Calu3 (cell line): ENCODE measurements at regions not wholly inside any gene's neighbourhood (a gene's known extent, or its start where the extent isn't known, plus 50 kb on each side); places are given as distances from the start of the nearest gene placed in this dataset.

Experiments used
- BruUV-seq: library from RNA; stranded (reverse); fragments of 400-500 nt; replicated peaks from 2 replicates; lab custom pipeline; 2021; lab: Mats Ljungman, UMichigan
- CTCF ChIA-PET: fragments of 300-600 bp; sonication (Branson Sonifier 250); formaldehyde crosslinking; loops from one replicate; lab custom pipeline; 2022; ENCODE audit warnings: antibody characterized with exemption; lab: Charles Lee
- DNase-seq: peaks from one replicate; pipeline ENCODE4 v3.0.0; 2022
- H3K27ac Mint-ChIP-seq: one replicate; pipeline ENCODE4 v1.8.0; 2022; ENCODE audit warnings: mixed read lengths; ENCODE audit not compliant: unreplicated experiment
- H3K27me3 Mint-ChIP-seq: one replicate; pipeline ENCODE4 v1.8.0; 2022; ENCODE audit warnings: mixed read lengths; ENCODE audit not compliant: unreplicated experiment
- H3K36me3 Mint-ChIP-seq: one replicate; pipeline ENCODE4 v1.8.0; 2022; ENCODE audit warnings: mild to moderate bottlenecking, moderate library complexity, mixed read lengths; ENCODE audit not compliant: insufficient read depth, unreplicated experiment
- H3K4me1 Mint-ChIP-seq: one replicate; pipeline ENCODE4 v1.8.0; 2022; ENCODE audit warnings: mild to moderate bottlenecking, low read depth, mixed read lengths; ENCODE audit not compliant: unreplicated experiment
- H3K4me3 Mint-ChIP-seq: one replicate; pipeline ENCODE4 v1.8.0; 2022; ENCODE audit warnings: mild to moderate bottlenecking, low read depth, moderate library complexity, mixed read lengths; ENCODE audit not compliant: unreplicated experiment
- H3K9me3 Mint-ChIP-seq: one replicate; pipeline ENCODE4 v1.8.0; 2022; ENCODE audit warnings: low read depth, mixed read lengths; ENCODE audit not compliant: unreplicated experiment
- CTCF ChIP-seq: fragments of 200-600 bp; IDR thresholded peaks from one replicate; pipeline ENCODE4 v1.8.0; 2022; ENCODE audit warnings: antibody characterized with exemption; ENCODE audit not compliant: unreplicated experiment
- intact Hi-C: fragments of 100-400 bp; cut with micrococcal nuclease; formaldehyde crosslinking; loops from one replicate; pipeline ENCODE4 v1.10.0; 2022; ENCODE audit not compliant: unreplicated experiment

GRCh38 chr1:29896791-29897714 lies 660.7 kb downstream of the PTPRU start:
- no peak overlapping the region for H3K27ac Mint-ChIP-seq
- no peak overlapping the region for H3K4me3 Mint-ChIP-seq
- DNase-seq: peak; percentile 5
- peaks cover 90% of the 10 kb centered on the region for H3K27me3 Mint-ChIP-seq
- H3K9me3 Mint-ChIP-seq: no peaks in the 10 kb centered on the region
- no peak for TF ChIP-seq CTCF
- no peaks in the 10 kb centered on the region for H3K36me3 Mint-ChIP-seq
- CTCF ChIA-PET: no interaction called here
- intact Hi-C loops: no loop called here
- H3K4me1 Mint-ChIP-seq: peaks cover 23% of the 10 kb centered on the region
- BruUV-seq: no TSS peak

GRCh38 chr1:29896300-29896699 lies 660.0 kb downstream of the PTPRU start:
- Mint-ChIP-seq H3K4me3 (no peak overlapping the region), H3K9me3 (no peaks in the 10 kb centered on the region), H3K27me3 (peaks cover 90% of the 10 kb centered on the region), H3K36me3 (no peaks in the 10 kb centered on the region), H3K27ac (no peak overlapping the region), H3K4me1 (peaks cover 23% of the 10 kb centered on the region)
- CTCF ChIA-PET: no interaction called here
- no peak for DNase-seq
- BruUV-seq: no TSS peak
- no peak for TF ChIP-seq CTCF
- intact Hi-C loops: no loop called here

- no TSS peak for BruUV-seq
- no peaks in the 10 kb centered on the region for H3K36me3 Mint-ChIP-seq
- H3K27me3 Mint-ChIP-seq: peaks cover 93% of the 10 kb centered on the region
- DNase-seq: no peak
- intact Hi-C loops: no loop called here
- H3K27ac Mint-ChIP-seq: no peak overlapping the region
- no peak for TF ChIP-seq CTCF
- H3K9me3 Mint-ChIP-seq: no peaks in the 10 kb centered on the region
- no peak overlapping the region for H3K4me3 Mint-ChIP-seq
- peaks cover 23% of the 10 kb centered on the region for H3K4me1 Mint-ChIP-seq
- CTCF ChIA-PET: no interaction called here
These were observed 658.9 kb downstream of the PTPRU start for GRCh38 chr1:29895201-29895600.

GRCh38 chr1:29894311-29894710 lies 658.0 kb downstream of the PTPRU start:
- no peak for TF ChIP-seq CTCF
- Mint-ChIP-seq H3K4me1 (peaks cover 23% of the 10 kb centered on the region), H3K9me3 (no peaks in the 10 kb centered on the region), H3K27ac (no peak overlapping the region), H3K27me3 (peaks cover 100% of the 10 kb centered on the region), H3K4me3 (no peak overlapping the region), H3K36me3 (no peaks in the 10 kb centered on the region)
- DNase-seq: no peak
- BruUV-seq: no TSS peak
- intact Hi-C loops: no loop called here
- CTCF ChIA-PET: no interaction called here
